Fibroblast of pulmonary artery (primary cell): ENCODE measurements at regions not wholly inside any gene's neighbourhood (a gene's known extent, or its start where the extent isn't known, plus 50 kb on each side); places are given as distances from the start of the nearest gene placed in this dataset.

Experiments used
- DNase-seq: peaks from one replicate; pipeline ENCODE4 v3.0.0-alpha.2; 2010; ENCODE audit warnings: low read depth
- H3K4me3 ChIP-seq: replicated peaks from 2 replicates; pipeline ENCODE4 v1.5.1; 2011; ENCODE audit warnings: low read depth, mild to moderate bottlenecking, control low read depth, low read length, moderate library complexity
- TF ChIP-seq, protein P1 (sequence below): IDR thresholded peaks from 2 replicates; pipeline ENCODE4 v1.5.1; 2011; ENCODE audit warnings: mild to moderate bottlenecking, control low read depth, low read length, inconsistent platforms; ENCODE audit errors: missing control alignments

- no peak for DNase-seq
- no peak overlapping the region for H3K4me3 ChIP-seq
- TF ChIP-seq, protein P1, sequence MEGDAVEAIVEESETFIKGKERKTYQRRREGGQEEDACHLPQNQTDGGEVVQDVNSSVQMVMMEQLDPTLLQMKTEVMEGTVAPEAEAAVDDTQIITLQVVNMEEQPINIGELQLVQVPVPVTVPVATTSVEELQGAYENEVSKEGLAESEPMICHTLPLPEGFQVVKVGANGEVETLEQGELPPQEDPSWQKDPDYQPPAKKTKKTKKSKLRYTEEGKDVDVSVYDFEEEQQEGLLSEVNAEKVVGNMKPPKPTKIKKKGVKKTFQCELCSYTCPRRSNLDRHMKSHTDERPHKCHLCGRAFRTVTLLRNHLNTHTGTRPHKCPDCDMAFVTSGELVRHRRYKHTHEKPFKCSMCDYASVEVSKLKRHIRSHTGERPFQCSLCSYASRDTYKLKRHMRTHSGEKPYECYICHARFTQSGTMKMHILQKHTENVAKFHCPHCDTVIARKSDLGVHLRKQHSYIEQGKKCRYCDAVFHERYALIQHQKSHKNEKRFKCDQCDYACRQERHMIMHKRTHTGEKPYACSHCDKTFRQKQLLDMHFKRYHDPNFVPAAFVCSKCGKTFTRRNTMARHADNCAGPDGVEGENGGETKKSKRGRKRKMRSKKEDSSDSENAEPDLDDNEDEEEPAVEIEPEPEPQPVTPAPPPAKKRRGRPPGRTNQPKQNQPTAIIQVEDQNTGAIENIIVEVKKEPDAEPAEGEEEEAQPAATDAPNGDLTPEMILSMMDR = no peak
Observed at GRCh38 chr18:25724121-25724520, 366.3 kb downstream of the SS18 start.

GRCh38 chr18:25713103-25713502, 361.1 kb upstream of the ZNF521 start:
- TF ChIP-seq, protein P1 = no peak
- H3K4me3 ChIP-seq = no peak overlapping the region
- no peak for DNase-seq

DNA sequence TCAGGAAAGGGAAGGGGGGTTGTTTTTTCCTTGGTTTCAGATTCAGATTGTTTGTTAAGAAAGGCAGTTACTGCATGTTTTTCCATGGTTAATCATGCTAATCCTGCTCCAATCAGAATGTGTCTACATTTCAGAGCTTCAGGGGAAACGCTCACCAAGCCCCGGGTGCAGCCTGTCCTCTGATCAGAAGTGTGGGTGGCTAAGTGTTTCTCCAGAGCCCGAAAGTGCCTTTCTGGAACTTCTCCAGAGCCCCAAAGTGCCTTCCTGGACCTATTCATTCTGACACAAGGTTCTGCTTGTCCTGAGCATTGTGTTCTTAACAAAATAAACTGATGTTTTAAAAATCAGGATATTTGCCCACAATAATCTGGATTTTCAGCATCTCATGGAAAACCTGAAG, 359.0 kb upstream of the ZNF521 start:
- no peak for DNase-seq
- no peak overlapping the region for H3K4me3 ChIP-seq
- TF ChIP-seq, protein P1 = no peak

DNA sequence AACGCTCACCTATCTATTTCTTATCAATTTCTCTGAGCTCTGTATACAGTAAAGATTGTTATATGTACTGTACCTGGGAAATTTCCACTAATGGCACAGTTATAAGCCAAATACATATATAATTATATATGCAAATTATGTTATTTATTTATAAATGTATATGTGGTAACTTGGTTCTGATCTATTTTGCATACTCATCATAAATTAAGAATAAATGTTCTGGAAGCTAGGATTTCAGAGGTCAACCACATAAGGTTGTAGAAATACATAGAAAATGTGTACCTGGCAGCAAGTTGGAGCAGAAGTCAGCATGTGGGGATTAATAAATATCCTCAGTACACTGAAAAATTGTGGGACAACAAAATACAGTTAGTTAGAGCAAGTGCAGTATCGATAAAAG, 353.7 kb upstream of the ZNF521 start:
- DNase-seq = no peak
- no peak overlapping the region for H3K4me3 ChIP-seq
- TF ChIP-seq, protein P1 = no peak

- no peak overlapping the region for H3K4me3 ChIP-seq
- TF ChIP-seq, protein P1 = no peak
- no peak for DNase-seq
Observed at GRCh38 chr18:25704494-25704893, 352.5 kb upstream of the ZNF521 start.

DNA sequence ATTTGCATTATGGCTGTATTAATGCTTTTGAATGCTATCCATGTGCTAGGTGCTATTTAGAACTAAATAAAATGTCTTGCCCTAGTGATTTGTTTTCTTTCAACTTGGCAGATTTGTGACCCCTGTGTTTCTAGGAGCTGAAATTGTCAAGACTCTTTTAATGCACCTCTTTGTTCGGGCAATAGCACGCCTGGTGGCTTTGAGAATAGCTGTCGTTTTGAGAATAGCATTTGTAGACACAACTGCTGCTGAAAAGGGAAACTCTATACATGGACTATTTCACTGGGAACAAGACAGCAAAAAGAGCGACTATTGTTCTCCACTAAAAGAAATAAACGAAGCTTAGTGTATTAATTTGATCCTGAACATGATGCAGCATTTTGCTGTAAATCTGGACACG, 352.1 kb upstream of the ZNF521 start:
- no peak for DNase-seq
- H3K4me3 ChIP-seq = no peak overlapping the region
- TF ChIP-seq, protein P1 = no peak

- TF ChIP-seq, protein P1 = no peak
- no peak overlapping the region for H3K4me3 ChIP-seq
- DNase-seq = no peak
Observed at GRCh38 chr18:25701821-25702220, 349.9 kb upstream of the ZNF521 start.
